HG02642 (cell line): ENCODE measurements at regions not wholly inside any gene's neighbourhood (a gene's known extent, or its start where the extent isn't known, plus 50 kb on each side); places are given as distances from the start of the nearest gene placed in this dataset.

ENCODE experiments used
- ATAC-seq: cut with Tn5 transposase; IDR thresholded peaks from one replicate; pipeline ENCODE4 v1.9.1; 2021; ENCODE audit warnings: mild to moderate bottlenecking; ENCODE audit not compliant: unreplicated experiment, poor library complexity

DNA sequence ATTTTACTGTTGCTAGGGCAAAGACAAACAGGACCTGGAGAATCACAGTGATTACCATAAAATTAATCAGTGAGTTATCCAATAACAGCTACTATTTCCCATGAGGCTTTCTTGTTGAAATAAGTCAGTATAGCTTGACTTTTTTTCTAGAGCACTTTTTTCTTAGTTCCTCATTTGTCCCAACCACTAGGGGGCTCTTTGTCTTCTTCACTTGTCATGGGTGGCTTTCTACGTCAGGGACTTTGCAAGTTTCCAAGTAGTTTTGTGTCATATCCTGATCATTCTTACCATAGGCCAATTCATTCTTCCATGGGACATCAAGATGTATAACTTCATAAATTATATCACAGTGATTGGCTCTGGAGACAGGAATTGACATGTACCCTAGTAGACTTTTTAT is 1019.6 kb upstream of the PIK3C3 start:
- no peak for ATAC-seq

DNA sequence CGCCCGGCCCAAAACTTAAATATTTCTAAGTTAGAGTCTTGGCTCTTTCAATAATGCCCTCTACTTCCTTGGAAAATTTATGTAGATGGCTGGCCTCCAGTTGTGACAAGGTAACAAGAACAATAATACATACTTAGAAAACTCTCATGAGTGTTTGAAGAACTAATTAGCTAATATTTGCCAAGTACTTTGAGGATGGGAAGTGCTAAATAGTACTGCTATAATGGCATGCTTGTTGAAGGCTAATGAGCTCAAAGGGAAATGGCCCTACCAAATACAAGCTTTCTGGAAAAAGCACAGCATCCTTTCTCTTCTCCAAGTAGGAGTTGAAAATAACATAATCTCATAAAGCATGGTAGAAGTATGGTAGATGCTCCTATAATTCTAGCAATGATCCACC is 1022.2 kb upstream of the PIK3C3 start:
- ATAC-seq: no peak

DNA sequence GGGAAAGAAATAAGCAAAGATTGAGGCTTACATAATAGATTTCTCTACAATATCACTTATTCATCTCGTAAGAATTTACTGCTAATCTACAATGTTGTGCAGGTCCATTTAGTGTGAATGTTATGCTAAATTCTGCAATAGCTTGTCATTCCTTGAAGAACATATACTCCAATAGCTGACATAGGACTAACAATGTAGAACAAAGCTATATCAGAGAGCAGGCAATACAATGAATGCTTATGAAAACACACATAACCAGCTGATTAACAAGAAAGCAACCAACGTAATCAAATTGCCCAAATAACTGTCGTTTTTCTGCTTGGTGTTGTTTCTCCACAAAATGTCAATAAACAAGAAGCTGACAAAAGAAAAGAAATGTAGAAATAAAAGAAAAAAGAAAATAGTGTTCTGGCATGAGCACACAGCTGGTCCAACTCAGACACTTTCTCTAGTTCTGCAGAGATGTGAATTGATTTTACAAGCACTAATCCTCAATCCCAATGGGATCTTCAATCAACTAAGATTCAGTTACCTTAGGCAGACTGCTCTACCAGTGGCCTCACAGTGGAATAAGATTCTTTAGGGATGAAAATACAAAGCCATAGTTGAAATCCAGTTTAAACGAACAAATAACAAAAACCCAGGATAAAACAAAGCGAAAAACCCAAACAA is 1024.7 kb upstream of the PIK3C3 start:
- ATAC-seq: no peak

DNA sequence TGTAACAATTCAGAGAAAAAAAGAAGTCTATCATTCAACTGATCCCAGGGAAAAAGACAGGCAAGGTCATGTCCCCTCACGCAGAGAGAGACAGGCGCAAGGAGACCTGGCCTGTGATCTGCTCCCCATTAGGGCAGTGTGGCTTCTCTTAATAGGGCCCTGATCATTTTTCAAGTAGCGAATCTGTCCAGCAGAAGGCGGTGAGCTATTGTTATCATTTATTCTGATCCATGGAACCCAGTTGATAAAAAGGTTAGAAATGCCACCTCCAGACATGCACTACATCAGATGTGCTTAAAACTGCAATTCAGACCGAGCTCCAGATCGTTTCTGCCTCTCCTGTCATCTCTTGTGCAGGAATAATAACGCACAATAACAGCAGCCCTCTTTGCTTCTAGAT is 1025.6 kb upstream of the PIK3C3 start:
- ATAC-seq: no peak

DNA sequence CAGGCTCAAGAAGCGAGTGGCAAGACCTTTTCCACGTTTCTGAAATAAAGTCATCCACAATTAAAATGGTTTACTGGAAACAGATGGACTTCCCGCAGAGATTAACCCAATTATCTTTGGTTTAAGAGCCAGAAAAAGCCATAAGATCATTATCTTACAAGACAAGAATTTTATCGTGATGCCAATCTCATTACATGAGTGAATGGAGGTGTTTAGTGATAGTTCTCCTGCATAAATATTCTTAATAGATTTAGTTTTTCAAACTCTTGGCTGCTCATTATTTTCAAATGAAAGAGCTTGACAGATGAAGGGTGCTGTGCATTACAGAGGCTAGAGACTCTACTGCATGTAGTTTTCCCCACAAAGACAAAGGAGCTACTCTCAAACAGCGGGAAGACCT is 1028.4 kb upstream of the PIK3C3 start:
- no peak for ATAC-seq

DNA sequence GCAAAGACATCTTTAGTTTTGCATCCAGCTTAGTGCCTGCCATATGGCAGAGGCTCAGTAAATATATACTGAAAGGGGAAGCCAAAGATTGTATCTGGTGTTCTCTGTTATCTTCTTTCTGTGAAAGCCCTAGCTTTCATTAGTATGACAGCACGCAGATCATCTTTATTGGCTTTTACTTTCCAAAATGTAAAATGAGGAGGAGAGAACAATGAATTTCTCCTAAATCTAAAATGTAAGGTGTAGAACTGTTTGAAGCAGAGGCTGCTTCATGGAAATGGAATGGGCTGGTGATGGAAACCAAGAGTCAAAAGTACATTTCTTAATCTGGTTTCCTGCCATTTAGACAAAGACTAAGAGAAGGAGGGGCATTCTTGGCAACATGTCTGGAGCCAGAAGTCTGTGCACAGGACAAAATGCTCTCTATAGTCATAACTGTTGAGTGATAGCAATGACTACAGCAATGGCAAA is 1029.9 kb upstream of the PIK3C3 start:
- ATAC-seq: no peak

DNA sequence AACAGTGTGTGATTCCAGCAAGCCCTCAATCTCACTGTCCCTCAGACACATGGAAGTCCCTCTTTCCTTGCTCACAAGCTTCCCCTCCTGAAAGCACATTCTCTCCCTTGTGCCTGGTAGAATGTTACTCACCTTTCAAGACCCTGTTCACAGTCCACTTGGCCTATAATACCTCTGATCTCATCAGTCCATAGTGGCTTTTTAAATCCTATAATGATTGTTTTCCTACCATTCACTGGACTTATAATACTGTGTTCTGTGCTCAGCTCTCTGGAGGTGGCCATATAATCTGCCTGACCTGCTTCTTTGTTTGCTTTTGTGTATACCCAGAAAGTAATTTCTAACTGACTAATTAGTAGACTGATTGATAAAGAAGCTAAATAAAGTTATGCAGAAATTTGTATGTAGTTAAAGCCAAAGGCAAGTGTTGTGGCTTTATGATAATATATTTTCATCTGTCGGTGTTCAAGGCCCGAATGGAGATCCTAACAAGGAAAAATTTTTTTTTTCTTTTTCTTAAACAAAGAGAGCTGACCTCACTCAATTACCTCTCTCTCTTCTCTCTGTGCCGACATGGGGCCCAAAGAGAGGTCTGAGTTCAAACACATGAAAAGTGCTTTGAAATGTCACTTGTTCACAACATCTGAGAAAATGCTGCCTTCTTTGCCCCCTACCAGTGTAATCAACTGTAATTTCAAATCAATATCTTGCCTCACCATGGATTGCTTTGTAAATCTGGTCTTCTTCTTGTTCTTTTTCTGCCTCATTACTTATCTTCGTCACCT is 1033.0 kb upstream of the PIK3C3 start:
- no peak for ATAC-seq

DNA sequence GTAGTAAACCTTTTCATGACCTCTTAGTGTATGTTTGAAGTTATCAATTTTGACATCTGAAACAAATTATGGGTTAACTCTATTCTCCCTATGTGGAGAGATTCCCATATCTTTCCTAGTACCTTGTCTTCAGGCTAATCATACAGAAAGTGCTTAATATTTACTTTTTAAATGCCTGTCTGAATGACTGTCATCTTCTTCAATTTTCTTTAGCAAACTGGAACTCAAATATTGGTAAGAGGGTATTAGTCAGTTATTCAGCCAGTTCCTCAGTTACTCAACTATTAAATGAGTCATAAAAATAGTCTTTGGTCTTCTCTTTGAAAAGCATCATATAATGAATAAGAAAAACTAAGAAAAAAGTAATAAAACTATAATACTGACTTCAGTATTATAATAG is 1038.0 kb upstream of the PIK3C3 start:
- ATAC-seq: no peak

DNA sequence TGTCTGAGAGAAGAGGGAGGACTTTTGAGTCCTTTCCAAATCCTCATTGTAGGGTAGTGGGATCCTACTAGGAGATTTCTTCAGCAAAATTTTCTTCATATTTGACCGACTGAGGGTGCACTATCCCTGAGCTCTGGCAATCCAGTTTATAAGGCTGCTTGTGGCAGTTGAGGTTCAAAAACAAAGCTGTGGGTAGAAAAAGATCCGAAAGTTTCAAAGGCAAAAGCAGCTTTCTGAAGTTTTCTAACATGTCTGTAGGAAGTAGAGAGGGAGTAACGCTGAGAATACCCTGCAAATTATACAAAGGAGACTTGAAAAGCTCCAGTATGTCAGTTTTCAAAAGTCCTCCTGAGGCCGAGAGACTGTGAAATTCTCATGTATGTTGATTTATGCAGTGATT is 1039.3 kb upstream of the PIK3C3 start:
- no peak for ATAC-seq

DNA sequence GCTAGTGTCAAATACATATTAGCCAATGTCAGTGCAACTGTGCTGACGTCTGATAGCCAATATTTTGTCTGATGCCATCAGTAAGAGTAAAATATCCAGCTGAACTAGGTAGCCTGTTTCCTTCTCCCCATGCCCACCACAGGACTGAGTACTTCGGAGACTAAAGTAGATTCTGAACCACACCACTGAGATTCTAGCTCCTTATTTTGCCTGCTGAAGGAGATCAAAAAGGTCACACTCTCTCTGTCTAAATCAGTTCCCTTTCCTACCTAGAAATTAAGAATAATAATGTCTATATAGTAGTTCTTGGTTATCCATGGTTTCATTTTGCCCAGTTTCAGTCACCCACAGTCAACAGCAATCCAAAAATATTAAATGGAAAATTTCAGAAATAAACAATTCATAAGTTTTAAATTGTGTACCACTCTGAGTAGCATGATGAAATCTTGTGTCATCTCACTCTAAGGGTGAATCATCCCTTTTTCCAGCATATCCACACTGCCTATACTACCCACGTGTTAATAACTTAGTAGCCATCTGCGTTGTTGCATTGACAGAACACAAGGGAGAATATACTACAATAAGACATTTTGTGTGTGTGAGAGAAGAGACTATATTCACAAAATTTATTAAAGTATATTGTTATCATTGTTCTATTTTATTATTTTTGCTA is 1043.3 kb upstream of the PIK3C3 start:
- ATAC-seq: no peak

DNA sequence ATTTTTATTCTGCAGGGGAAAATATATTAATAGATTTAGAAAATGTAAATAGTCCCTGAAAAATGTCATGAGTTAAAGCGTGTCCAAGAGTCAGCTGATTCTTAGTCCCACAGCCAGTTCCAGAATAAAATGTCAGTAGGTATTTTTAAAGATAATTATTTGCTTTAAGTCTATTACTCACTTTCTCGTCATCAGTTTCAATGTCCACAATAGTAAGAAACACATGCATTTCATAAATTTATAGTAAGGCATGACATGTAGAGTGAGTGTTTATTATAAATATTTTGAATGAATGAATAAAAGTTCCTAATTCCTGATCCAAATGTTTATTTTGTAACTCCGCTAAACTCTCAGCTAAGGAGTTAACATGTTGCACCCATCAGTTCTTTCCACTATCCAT is 1044.0 kb upstream of the PIK3C3 start:
- ATAC-seq: no peak

DNA sequence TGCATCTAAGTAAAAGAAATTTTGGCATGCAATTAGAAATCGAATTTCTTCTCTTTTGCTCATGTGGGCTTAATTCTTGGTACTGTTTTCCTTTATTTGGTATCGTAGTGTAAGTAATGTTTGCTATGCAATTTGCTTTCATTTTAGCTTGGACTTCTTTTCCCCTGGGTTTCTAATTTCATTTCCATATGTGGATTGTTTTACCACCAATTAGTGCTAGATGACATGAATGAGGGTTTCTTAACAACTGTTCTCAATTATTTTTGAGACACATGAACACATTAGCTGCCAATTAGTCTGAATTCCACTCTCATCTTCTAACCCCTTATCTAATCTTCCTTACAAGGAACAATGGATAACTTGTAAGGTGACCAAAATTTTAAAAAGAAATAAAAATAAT is 1047.2 kb upstream of the PIK3C3 start:
- no peak for ATAC-seq

DNA sequence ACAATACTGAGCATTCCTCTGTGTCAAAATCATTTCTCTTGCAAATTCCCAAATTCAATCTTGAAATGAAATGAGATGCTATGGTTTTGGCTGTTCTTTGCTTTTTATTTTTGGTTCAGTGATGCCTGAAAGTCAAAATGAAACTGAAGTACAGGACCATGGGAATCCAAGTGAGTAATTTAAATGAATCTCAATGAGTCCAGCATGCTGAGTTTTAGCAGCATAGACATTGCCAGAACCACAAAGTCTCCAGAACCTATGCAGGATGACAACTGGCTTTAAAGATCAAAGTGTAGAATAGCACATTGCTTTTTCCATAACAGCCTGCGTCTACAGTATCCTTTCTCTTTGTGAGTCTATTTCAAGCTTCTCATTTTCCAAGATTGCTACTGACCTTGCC is 1050.7 kb upstream of the PIK3C3 start:
- no peak for ATAC-seq

DNA sequence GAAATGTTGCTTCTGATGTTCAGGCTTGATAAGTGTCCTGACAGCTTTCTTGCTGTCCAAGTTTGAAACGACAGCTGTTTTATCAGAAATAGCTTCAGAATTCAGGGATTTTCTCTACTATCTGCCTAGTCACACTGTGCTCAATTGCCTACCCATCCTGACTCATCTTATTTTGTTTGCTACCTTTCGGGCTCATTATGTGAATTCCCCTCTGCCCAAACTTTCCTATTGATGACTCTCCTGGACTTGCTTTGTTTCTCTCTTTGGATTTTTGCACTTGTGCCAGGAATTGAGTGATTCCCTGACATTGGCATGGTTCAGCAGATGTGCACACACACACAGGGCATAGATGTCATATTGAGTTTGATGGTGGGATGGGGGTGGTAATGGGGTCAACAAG is 1052.6 kb upstream of the PIK3C3 start:
- no peak for ATAC-seq

DNA sequence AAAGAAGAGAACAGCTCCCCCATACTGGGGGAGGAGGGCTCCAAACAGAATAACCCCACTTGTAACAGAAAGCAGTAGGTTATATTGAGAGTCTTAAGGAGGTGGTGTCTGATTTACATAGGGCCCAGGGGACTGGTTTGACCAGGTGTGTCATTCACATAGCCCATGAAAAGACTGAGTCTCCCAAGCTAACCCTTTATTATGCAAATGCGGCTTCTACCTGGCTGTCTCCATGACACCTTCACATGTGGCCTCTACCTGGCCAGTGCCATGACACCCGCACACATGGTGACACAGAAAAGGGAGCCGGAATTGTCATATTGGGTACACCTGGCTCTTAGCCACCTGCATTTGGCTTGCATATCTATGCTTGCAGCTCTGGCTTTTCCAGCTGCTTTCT is 1057.2 kb upstream of the PIK3C3 start:
- ATAC-seq: no peak

DNA sequence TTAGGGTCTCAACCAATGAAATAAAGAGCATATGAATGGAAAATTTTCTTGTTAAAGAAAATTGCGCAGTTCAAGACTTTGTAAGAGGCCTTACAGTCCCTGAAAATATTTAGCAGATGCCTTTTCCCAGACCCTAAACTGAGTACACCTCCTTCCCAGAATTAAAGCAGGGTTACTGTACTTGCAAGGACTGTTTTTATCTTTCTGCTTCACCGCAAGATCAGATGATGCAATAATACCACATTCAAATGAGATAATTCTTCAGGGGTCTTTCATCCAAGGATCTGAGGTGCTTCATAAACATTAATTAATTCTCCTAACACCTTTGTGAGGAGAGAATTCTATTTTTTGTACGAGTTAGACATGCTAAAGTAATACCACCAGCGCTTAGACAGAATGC is 1071.8 kb upstream of the PIK3C3 start:
- no peak for ATAC-seq

DNA sequence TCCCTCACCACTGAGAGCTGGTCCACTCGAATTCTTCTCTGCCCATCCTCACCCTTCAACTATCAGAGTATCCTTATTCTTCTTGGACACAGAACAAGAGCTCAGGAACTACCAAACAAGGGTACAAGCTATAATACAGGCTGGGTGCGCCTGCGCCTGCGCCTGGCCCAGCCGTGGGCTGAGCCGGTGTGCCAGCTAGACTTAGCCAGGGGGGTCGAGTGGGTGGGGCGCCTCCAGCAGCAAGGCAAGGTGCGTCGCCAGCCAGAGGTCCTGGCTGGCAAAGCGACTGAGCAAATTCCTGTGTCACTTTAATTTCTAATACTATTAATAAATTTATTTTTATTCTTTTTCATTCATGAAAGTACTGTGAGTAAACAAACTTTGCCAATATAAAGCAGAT is 1072.6 kb upstream of the PIK3C3 start:
- no peak for ATAC-seq

DNA sequence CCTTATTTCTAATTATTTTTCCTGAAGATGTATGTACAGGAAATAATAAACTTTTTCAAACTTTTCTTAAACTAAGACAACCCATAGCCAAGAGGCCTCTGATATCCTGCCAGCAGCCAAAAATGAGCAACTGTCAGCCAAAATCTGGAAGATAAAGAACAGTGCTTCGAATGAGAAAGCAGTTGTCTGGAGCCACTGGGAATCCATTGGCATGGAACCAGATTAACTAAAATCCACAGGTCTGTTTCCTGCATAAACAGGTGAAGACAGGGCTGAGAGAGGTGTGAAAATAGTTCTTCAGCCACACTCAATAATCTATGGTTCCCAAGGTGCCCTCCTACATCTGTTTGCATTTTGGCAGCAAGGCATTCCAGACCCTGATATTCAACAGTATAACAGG is 1076.7 kb upstream of the PIK3C3 start:
- ATAC-seq: no peak

DNA sequence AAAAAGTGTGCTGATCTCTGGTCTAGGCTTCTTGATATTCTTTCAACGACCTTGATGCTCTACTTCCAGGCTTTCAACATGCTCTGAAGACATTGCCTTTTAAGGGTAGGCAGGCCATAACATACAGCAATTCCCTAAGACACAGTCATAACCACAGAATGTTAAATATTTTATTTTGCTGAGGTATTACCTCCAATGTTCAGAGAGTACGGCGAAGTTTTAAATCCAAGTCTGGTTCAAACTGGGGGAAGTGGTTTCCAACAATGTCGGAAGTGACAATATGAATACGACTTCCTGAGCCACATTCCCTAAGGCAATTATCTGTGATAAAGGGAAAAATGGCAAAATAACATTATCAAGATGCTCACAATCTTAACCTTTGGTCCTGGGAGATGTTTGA is 1077.9 kb upstream of the PIK3C3 start:
- no peak for ATAC-seq

DNA sequence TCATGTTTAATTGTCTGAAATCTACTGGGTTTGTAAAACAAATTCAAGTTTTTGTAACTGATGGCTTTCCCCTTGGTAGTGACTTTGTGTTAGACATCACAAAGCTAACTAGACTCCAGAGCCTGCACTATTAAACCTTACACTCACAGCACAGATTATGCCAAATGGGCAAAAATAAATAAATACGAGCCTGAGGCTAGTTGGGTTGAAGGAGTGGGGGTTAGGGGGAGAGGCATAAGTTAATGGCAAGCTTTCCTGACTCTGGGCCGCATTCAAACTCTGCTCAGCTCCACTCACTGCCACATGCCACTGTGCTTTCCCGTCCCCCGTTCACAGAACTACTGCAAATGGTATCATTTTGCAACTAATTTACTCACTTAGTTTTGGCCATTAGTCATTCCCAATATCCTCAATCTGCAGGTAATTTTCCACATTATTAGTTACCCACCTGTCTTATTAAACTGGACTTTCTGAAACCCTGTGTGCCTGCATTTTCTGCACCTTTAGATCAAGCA is 1079.9 kb upstream of the PIK3C3 start:
- no peak for ATAC-seq

DNA sequence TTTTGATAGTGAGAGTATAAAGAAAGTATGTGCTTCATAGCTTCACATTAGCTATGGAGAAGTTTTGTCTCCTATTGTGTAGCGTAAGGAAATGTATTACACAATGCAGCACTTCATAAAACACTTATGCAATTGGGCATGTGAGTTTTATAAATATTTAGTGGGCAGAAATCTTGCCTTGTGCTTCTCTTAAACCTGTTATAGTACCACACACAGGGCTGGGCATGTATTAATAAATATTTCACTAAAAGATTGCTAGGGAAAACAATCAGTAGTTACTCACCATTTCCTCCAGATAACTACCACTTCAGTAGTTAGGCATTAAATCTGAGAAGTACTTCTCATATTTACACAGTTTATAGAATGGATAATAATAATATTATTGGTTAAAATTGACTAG is 1080.8 kb upstream of the PIK3C3 start:
- no peak for ATAC-seq
